Testis (tissue), 2 donors: ENCODE measurements at regions not wholly inside any gene's neighbourhood (a gene's known extent, or its start where the extent isn't known, plus 50 kb on each side); places are given as distances from the start of the nearest gene placed in this dataset.

Experiments used
- DNase-seq: peaks from one replicate; pipeline ENCODE4 v3.0.0-alpha.2; 2019
- H3K27ac ChIP-seq, 2 donors: fragments of 200-600 bp; sonication (generic); one replicate each; pipeline ENCODE4 v1.5.1; 2019
- H3K27me3 ChIP-seq: fragments of 200-600 bp; sonication (generic); one replicate; pipeline ENCODE4 v1.5.1; 2019
- H3K36me3 ChIP-seq: fragments of 200-600 bp; sonication (generic); one replicate; pipeline ENCODE4 v1.5.1; 2017; ENCODE audit warnings: low read depth; ENCODE audit errors: missing control alignments
- H3K4me1 ChIP-seq: fragments of 200-600 bp; sonication (generic); one replicate; pipeline ENCODE4 v1.5.1; 2019
- H3K4me3 ChIP-seq, 2 donors: fragments of 200-600 bp; sonication (generic); one replicate each; pipeline ENCODE4 v1.5.1; 2017 to 2019
- H3K9me3 ChIP-seq: fragments of 200-600 bp; sonication (generic); one replicate; pipeline ENCODE4 v1.5.1; 2017
- POLR2A ChIP-seq: fragments of 450-650 bp; IDR thresholded peaks from one replicate; pipeline ENCODE4 v1.6.1; 2017; ENCODE audit warnings: antibody characterized with exemption, mild to moderate bottlenecking, moderate library complexity
- WGBS, 2 donors: methylation state at CpG; one replicate each; pipeline ENCODE4 v1.1.5; 2018; 5-methylcytosine and 5-hydroxymethylcytosine counted together
- intact Hi-C: fragments of 100-400 bp; cut with DNase I; formaldehyde crosslinking; loops from one replicate; pipeline ENCODE4 v1.15.1; 2023; ENCODE audit warnings: low total_unique reads
- TF ChIP-seq, protein P1 (sequence below), 3 experiments: fragments of 450-650 bp in 2 of 3; fragments of 200-600 bp in 1 of 3; sonication (generic) in 1 of 3; IDR thresholded peaks; one replicate each; pipeline ENCODE4 v1.5.1; 2016 to 2019; ENCODE audit warnings: antibody characterized with exemption in 3 of 3, mild to moderate bottlenecking in 2 of 3, moderate library complexity in 1 of 3

DNA sequence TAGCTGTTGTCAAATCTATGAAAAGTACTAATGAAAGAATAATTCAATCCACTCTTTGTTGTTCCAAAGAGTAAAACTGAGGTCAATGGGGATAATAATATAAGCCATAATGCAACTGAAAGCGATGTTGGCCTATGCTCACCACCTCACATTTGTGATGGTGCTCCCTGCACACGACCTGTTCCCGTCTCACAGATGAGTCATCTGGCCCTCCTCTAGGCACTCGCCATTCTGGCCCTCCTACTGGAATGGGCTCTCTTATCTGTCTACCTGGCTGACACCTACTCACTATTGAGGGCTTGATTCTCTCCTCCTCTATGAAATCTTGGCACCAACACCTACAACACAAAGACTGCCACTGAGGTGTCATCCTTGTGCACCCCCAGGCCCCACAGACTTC lies 585.9 kb upstream of the ID2 start:
- no peaks in the 10 kb centered on the region for H3K36me3 ChIP-seq
- WGBS, 2 donors: 97 to 98% methylated on average over 4 of the region's 4 CpGs
- no peak overlapping the region for H3K4me3 ChIP-seq
- TF ChIP-seq, protein P1, sequence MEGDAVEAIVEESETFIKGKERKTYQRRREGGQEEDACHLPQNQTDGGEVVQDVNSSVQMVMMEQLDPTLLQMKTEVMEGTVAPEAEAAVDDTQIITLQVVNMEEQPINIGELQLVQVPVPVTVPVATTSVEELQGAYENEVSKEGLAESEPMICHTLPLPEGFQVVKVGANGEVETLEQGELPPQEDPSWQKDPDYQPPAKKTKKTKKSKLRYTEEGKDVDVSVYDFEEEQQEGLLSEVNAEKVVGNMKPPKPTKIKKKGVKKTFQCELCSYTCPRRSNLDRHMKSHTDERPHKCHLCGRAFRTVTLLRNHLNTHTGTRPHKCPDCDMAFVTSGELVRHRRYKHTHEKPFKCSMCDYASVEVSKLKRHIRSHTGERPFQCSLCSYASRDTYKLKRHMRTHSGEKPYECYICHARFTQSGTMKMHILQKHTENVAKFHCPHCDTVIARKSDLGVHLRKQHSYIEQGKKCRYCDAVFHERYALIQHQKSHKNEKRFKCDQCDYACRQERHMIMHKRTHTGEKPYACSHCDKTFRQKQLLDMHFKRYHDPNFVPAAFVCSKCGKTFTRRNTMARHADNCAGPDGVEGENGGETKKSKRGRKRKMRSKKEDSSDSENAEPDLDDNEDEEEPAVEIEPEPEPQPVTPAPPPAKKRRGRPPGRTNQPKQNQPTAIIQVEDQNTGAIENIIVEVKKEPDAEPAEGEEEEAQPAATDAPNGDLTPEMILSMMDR (IDR thresholded peaks at IDR 0.05): no peak
- no peak for TF ChIP-seq POLR2A
- intact Hi-C loops: no loop called here
- no peaks in the 10 kb centered on the region for H3K9me3 ChIP-seq
- H3K27ac ChIP-seq: no peak overlapping the region
- DNase-seq: no peak
- no peaks in the 10 kb centered on the region for H3K27me3 ChIP-seq
- no peaks in the 10 kb centered on the region for H3K4me1 ChIP-seq

DNA sequence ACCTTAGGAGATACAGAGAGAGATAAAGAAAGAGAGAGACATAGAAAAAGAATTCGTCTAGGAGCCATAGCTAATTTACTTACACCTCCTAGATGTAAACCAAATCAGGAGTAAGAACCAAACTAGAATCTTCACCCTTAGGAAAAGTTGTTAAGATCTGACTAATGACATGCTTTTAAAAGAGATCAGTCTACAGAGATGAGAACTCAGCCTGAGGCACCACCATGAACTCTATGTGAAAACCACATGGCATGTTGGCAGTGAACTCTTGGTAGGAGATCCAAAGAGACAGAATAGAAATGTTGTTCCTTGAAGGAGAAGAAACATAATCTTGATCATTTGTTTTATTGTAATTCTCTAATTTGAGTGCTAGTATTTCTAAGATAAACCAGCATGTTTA lies 585.4 kb upstream of the ID2 start:
- H3K4me1 ChIP-seq: no peaks in the 10 kb centered on the region
- no peak overlapping the region for H3K27ac ChIP-seq
- H3K27me3 ChIP-seq: no peaks in the 10 kb centered on the region
- TF ChIP-seq, protein P1 (IDR thresholded peaks at IDR 0.05): no peak
- no peak for TF ChIP-seq POLR2A
- H3K9me3 ChIP-seq: no peaks in the 10 kb centered on the region
- H3K36me3 ChIP-seq: no peaks in the 10 kb centered on the region
- no peak for DNase-seq
- no peak overlapping the region for H3K4me3 ChIP-seq
- 82 to 98% methylated on average over 1 of the region's 1 CpG for WGBS, 2 donors
- intact Hi-C loops: no loop called here

DNA sequence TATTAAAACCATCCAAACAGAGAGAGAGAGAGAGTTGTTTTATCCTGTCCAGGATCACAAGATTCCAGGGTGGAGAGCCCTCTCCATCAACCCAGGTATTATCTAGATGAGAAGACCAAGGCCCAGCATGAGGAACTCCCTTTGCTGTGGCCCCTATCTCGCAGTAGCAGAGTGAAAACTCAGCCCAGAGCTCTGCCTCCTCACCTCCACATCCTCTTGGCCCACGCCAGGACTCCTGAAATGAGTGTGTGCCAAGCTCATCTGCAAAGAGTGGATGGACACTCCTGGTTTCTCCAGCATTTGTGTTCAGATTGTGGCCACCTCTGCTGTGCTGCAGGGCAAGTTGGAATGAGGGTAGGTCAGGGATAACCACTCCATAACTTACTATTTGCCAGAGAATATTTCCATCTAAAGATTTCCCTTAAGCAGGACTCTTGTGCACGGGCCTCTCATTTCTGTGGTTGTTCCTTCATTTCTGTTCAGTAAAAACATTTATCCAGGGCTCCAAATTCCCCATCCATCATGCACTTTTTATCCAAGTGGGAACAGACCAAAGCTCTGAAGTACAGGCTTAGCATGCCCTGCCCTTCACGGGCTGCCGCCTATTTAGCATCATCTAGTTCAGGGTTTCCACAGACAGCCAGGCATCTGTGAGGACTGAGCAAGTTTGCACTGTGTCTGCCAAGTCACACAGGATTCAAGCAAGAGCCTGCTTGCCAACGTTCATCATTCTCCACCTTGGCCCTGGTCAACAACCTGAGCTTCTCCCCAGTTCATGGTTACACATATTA lies 583.2 kb upstream of the ID2 start:
- TF ChIP-seq, protein P1 (IDR thresholded peaks at IDR 0.05): no peak
- TF ChIP-seq POLR2A: no peak
- whole genome bisulfite sequencing, 2 donors: 86 to 93% methylated on average over 5 to 6 of the region's 6 CpGs
- DNase-seq: no peak
- no peaks in the 10 kb centered on the region for H3K27me3 ChIP-seq
- intact Hi-C loops: no loop called here
- H3K9me3 ChIP-seq: no peaks in the 10 kb centered on the region
- no peaks in the 10 kb centered on the region for H3K36me3 ChIP-seq
- no peaks in the 10 kb centered on the region for H3K4me1 ChIP-seq
- H3K4me3 ChIP-seq: no peak overlapping the region
- H3K27ac ChIP-seq: no peak overlapping the region

DNA sequence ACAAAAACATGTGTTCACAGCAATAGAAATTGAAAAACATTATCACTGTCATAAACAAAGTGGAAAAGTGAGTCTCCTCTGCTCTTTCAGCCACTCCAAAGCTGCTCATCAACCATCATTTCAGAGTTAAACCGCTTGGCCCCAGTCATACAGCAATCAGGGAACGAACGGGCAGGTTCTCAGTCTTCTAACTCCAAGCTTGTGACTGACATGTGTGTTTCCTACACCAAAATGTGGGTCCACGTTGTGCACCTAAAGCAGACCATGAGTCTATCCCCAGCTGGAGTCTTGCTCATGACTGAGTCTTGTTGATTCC lies 582.6 kb upstream of the ID2 start:
- TF ChIP-seq, protein P1 (IDR thresholded peaks at IDR 0.05): no peak
- TF ChIP-seq POLR2A: no peak
- Histone ChIP-seq H3K4me1 (no peaks in the 10 kb centered on the region), H3K27me3 (no peaks in the 10 kb centered on the region), H3K36me3 (no peaks in the 10 kb centered on the region), H3K27ac (no peak overlapping the region), H3K9me3 (no peaks in the 10 kb centered on the region), H3K4me3 (no peak overlapping the region)
- DNase-seq: no peak
- 97 to 98% methylated on average over 4 of the region's 4 CpGs for WGBS, 2 donors
- intact Hi-C loops: no loop called here

DNA sequence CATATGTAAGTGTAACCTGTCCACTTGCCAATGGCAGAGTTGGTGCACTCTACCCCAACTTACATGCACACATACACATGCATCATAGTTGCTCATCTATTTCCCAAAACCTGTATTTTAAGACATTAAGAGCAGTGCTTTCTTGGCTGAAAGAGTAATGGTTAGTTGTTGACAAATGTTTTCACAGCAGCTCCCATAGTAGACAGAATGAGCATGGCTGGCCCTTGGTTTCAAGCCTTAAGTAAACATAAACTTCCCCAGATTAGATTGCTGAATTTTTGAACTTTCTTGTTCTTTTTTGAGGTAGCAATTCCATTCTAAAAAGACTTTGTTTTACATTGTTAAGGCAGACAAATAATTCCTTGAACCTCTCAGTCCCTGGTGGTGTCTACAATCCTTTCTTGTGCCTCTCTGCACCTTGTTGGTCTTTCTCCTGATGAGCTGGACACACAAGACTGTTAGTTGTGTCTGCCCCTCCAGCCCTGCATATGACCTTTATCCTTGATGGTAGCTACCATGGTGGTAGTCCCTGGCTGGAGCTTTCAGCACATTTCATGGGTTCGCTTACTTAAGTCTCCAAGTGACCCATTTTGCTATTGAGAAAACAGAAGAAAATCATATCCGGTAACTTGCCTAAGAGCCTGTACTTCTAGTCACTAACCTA lies 580.1 kb upstream of the ID2 start:
- WGBS, 2 donors: 97 to 98% methylated on average over 2 of the region's 2 CpGs
- DNase-seq: no peak
- H3K27me3 ChIP-seq: no peaks in the 10 kb centered on the region
- H3K4me1 ChIP-seq: no peaks in the 10 kb centered on the region
- H3K27ac ChIP-seq: no peak overlapping the region
- no peaks in the 10 kb centered on the region for H3K9me3 ChIP-seq
- H3K36me3 ChIP-seq: no peaks in the 10 kb centered on the region
- no peak for TF ChIP-seq POLR2A
- TF ChIP-seq, protein P1 (IDR thresholded peaks at IDR 0.05): no peak
- H3K4me3 ChIP-seq: no peak overlapping the region
- intact Hi-C loops: no loop called here
